ENCODE measurements at regions not wholly inside any gene's neighbourhood (a gene's known extent, or its start where the extent isn't known, plus 50 kb on each side); places are given as distances from the start of the nearest gene placed in this dataset.
A peak's percentile ranks its signal among the peaks of the same experiment; 100 is the strongest.
"Not testable (repeated sequence)": the region's sequence is repeated elsewhere in the genome, so short reads cannot be mapped to it uniquely, and the experiment has no call there.

DNA sequence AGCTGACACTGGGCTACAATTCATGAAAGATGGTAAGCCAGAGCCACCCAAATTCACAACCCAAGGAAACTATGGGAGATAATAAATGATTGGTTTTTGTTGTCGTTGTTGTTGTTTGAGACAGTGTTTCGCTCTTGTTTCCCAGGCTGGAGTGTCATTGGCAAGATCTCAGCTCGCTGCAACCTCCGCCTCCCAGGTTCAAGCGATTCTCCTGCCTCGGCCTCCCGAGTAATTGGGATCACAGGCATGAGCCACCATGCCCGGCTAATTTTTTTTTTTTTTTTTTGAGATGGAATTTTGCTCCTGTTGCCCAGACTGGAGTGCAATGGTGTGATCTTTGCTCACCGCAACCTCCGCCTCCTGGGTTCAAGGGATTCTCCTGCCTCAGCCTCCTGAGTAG is 65.9 kb upstream of the METTL9 start:
- DNase-seq (ENCODE audit: low read depth in 3 of 3, low spot score in 1 of 3): not testable (repeated sequence)

DNA sequence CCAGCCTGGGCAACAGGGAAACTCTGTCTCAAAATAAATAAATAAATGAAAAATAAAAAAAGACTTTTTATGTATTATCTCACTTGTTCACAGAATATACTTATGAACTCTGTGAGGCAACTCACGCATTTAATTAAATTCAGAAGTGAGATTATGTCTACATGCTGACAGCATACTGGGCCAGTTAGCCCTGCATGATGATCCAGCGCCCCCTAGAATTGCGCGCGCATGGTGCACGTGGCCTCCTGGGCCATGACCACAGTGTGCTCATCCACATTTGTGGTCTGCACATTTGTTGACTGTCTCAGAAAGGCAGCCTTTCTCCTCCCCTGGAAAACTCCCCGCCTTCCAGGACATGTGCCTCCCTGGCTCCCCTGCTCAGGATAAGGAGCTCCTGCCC is 64.8 kb upstream of the METTL9 start:
- not testable (repeated sequence) for DNase-seq (ENCODE audit: low read depth in 3 of 3, low spot score in 1 of 3)

DNA sequence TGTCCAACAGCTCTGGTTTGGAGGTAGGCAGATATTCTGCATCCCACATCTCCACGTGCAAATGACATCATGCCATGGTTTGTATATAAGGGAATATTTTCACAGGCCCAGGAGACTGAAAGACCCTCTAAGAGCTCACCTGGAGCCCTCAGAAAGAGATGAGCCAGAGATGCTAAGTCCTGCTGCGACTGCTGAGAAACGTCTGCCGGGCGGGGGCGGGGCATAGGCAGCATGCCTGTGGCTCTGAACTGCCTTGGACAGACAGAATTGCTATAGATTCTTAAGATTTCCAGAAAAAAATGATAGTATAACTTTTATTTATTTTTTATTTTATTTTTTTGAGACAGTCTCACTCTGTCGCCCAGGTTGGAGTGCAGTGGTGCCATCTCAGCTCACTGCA is 64.2 kb upstream of the METTL9 start:
- not testable (repeated sequence) for DNase-seq (ENCODE audit: low read depth in 3 of 3, low spot score in 1 of 3)

DNA sequence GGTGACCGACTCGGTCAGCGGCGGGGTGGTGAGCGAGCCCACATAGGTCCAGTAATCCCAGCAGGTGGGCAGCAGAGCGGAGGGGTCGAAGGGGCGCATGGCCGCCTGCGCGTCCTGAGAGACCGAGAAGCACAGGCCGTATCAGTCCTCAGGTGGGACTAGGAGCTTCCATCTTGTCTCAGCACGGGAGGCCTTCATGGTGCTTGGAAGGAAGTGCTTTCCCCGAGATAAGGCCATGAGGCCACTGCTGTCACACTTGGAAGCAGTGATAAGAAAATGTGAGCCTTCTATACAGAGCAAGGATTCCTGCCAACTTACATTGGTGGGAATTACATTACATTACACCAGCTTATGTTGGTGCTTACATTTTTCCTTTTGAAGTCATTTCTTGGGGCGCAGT is 62.6 kb upstream of the METTL9 start:
- not testable (repeated sequence) for DNase-seq (ENCODE audit: low read depth in 3 of 3, low spot score in 1 of 3)

DNA sequence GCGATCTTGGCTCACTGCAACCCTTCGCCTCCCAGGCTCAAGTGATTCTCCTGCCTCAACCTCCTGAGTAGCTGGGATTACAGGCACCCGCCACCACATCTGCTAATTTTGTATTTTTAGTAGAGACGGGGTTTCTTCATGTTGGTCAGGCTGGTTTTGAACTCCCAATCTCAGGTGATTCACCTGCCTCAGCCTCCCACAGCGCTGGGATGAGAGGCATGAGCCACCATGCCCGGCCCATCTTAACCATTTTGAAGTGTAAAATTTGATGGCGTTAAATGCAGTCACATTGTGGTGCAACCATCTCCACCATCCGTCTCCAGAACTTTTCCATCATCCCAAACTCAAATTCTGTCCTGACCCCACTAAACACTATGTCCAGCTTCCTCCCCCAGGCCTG is 61.8 kb upstream of the METTL9 start:
- DNase-seq (ENCODE audit: low read depth in 3 of 3, low spot score in 1 of 3): not testable (repeated sequence)

DNA sequence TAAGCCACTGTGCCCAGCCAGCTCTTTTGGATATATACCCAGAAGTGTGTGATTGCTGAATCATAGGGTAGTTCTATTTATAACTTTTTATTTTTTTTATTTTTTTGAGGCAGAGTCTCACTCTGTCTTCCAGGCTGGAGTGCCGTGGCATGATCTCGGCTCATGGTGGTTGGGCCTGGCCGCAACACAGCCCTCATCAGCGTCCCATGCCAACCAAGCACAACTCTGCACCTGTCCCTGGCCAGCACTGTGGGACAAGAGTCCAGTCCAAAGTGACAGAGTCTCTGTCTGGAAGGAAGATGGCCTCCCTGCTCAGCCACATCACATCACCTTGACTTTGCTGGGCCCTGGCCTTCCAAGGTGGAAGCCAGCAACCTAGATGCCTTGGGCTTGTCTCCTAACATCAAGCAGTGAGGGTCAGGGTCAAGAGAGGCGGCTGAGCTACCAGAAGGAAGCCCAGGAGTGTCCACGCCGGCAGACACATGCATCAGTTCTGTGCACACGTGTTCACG is 60.2 kb upstream of the METTL9 start:
- not testable (repeated sequence) for DNase-seq (ENCODE audit: low read depth in 3 of 3, low spot score in 1 of 3)

DNA sequence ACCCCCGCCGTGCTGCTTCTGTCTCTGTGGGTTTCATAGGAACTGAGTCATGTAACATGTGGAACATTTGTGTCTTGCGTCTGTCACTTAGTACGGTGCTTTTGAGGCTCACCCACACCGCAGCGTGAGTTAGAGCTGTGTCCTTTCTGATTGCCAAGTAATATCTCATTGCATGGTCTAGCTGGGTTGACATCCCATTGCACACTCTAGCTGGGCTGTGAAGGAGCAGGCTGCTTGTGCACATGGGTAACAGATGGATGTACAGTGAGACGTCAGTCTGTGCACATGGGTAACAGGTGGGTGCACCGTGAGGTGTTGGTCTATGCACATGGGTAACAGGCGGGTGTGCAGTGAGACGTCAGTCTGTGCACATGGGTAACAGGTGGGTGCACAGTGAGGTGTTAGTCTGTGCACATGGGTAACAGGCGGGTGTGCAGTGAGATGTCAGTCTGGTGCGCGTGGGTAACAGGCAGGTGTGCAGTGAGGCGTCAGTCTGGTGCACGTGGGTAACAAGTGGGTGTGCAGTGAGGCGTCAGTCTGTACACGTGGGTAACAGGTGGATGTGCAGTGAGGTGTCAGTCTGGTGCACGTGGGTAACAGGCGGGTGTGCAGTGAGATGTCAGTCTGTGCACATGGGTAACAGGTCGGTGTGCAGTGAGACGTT is 58.5 kb upstream of the METTL9 start:
- peak in 1 of 3 donors; percentile 42 for DNase-seq (ENCODE audit: low read depth in 3 of 3, low spot score in 1 of 3)

DNA sequence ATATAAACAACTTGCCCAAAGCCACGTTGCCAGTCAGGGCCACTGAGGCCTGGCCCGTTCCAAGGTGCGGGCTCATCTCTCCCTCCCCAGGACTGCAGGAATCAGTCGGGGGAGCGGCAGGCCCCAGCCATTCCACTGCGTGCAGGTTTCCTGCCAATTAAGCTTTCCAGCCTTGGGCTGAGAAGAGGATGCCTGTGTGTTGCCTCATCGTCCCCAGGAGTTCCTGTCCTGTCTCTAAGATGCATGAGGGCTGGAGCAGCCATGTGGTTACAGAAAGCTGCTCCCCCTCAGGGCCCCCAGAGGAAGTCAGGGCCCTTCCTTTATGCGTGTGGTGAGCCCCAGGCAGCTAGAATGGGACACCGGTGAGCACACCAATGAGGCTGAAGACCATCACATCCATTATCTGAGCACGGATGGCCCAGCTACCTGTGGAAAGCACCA is 57.7 kb upstream of the METTL9 start:
- DNase-seq (ENCODE audit: low read depth in 3 of 3, low spot score in 1 of 3): not testable (repeated sequence)

DNA sequence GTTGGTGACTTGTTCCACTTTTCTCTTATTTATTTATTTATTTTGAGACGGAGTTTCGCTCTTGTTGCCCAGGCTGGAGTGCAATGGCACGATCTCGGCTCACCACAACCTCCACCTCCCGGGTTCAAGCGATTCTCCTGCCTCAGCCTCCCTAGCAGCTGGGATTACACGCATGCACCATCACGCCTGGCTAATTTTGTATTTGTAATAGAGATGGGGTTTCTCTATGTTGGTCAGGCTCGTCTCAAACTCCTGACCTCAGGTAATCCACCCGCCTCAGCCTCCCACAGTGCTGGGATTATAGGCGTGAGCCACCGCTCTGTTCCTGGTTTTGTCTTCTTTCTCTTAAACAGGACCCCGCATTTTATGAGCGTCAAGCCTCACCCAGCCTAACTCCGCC is 57.3 kb upstream of the METTL9 start:
- DNase-seq (ENCODE audit: low read depth in 3 of 3, low spot score in 1 of 3): not testable (repeated sequence)

DNA sequence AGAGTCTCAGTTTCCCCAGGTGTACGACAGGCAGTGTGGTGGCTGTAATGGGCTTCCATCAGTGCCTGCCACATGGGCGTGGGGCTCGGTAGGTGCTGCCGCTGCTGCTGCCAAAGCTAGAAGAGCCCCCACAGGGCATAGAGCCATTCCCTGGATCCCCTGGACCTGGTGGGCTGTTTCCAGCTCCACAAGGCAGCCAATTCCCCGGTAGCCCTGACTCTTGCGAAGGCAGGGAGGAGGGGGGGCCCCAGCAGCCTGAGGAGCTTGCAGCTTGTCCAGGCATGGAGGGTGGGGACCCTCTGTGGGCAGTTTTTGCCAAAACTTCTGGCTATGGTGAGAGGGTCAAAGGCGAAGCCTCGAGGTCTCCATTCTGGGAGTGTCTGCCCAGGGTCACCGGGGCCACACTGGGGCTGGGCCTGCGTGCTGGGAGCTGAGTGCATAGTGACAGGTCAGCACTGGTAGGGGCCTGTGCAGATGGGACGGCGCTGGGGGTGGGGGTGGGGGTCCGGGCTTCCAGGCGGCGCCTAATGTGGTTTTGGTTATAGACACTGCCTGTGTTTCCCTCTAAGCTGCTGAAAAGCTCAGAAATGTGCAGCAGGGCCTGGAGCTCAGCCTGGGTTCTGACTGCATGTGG is 56.8 kb upstream of the METTL9 start:
- DNase-seq (ENCODE audit: low read depth in 3 of 3, low spot score in 1 of 3): not testable (repeated sequence)

DNA sequence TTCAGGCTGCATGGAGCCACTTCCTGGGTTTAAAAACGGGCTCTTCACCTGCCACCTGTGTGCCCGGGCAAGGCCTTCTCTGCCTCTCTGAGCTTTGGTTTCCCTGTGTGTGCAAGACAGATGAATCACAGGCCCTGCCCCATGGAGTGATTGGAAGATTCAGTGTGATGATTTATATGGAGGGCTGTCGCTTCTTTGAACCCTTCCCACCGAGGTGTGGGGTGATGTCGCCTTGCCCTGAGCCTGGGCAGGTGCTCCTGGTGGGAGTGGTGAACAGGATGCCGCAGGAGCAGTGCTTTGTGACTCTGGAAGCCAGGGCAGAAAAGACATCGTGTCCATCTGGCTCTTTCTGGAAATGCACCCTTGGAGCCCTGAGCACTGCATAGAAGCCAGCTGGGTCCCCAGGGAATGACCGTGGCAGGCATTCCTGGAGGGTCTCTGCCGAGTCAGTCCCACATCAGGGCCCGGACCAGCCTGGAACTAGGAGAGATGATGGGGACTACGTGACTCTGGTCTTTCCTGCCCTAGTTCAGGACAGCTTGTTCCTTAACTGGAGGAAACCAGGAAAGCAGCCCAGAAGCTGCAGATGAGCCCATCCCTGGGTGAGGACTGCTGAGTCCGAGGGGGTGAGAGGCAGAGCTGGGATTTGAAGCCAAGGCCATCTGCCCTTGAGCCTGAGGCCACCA is 56.1 kb upstream of the METTL9 start:
- DNase-seq (ENCODE audit: low read depth in 3 of 3, low spot score in 1 of 3): not testable (repeated sequence)

DNA sequence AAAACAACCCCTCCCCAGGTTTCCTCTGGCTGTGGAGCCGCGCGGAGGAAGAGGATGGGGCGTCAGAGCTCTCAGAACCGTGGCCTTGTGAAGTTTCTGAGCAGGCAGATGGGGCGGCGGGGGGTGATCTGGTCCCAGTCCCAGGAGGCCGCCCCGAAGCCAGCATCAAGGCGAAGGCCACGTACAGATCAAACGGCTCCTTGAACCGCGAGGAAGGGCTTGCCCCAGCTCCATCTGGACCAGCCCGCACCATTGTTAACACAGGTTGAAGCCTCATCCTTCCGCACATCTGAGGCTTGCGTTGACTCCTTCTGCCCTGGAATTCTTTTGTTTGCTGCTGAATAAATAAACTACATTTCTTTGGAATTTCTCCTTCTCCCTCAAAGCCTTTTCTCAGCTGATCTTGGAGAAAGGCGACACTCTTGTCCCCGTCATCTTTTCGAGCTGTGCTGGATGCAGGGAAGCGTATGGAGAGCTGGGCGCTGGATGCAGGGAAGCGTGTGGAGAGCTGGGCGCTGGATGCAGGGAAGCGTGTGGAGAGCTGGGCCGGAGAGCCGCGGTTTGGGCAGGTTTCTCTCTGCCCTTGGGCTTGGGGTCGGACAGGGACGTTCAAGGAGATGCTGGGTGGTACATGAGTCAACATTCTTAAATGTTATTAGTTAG is 53.6 kb upstream of the METTL9 start:
- DNase-seq (ENCODE audit: low read depth in 3 of 3, low spot score in 1 of 3): not testable (repeated sequence)

DNA sequence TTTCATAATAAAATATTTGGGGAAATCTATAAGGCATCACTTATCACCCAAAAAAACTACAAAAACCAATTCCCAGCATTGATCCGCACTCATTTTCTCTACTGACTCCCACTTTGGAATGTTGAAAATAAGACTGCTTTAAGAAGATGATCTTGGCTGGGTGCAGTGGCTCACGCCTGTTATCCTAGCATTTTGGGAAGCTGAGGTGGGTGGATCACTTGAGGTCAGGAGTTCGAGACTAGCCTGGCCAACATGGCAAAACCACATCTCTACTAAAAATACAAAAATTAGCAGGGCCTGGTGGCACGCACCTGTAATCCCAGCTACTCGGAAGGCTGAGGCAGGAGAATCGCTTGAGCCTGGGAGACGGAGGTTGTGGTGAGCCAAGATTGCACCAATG is 50.0 kb upstream of the METTL9 start:
- DNase-seq (ENCODE audit: low read depth in 3 of 3, low spot score in 1 of 3): not testable (repeated sequence)
